ENCODE measurements at regions not wholly inside any gene's neighbourhood (a gene's known extent, or its start where the extent isn't known, plus 50 kb on each side); places are given as distances from the start of the nearest gene placed in this dataset.
A peak's percentile ranks its signal among the peaks of the same experiment; 100 is the strongest.

- ATAC-seq: no peak
- TF ChIP-seq CSRNP3 (CRISPR knock-in tag; IDR thresholded peaks at IDR 0.05) (no peak), GLIS3 (CRISPR knock-in tag; IDR thresholded peaks at IDR 0.05) (no peak), ZFP30 (CRISPR knock-in tag; IDR thresholded peaks at IDR 0.05) (no peak)
Observed at GRCh38 chr22:27490080-27490479, 311.5 kb downstream of the MN1 start.

GRCh38 chr22:27491888-27492287 is 309.7 kb downstream of the MN1 start:
- TF ChIP-seq ZC3H10 (CRISPR knock-in tag; IDR thresholded peaks at IDR 0.05) (no peak), ZFP3 (CRISPR knock-in tag; IDR thresholded peaks at IDR 0.05) (peak; percentile 90)
- no peak for ATAC-seq

- no peak for ATAC-seq
- TF ChIP-seq OSR1 (CRISPR knock-in tag; IDR thresholded peaks at IDR 0.05) (no peak), ZFP3 (CRISPR knock-in tag; IDR thresholded peaks at IDR 0.05) (no peak), TOX (CRISPR knock-in tag; IDR thresholded peaks at IDR 0.05; ENCODE audit: borderline replicate concordance) (no peak), ZNF70 (CRISPR knock-in tag; IDR thresholded peaks at IDR 0.05) (no peak), ZFP30 (CRISPR knock-in tag; IDR thresholded peaks at IDR 0.05) (no peak), SNAI2 (CRISPR knock-in tag; IDR thresholded peaks at IDR 0.05) (no peak), PATZ1 (CRISPR knock-in tag; IDR thresholded peaks at IDR 0.05; ENCODE audit: borderline replicate concordance) (no peak), ZNF8 (CRISPR knock-in tag; IDR thresholded peaks at IDR 0.05) (no peak), ESRRG (CRISPR knock-in tag; IDR thresholded peaks at IDR 0.05) (no peak), CSDC2 (CRISPR knock-in tag; IDR thresholded peaks at IDR 0.05) (no peak), TSHZ2 (CRISPR knock-in tag; IDR thresholded peaks at IDR 0.05) (no peak), CSRNP3 (CRISPR knock-in tag; IDR thresholded peaks at IDR 0.05) (no peak), PPARA (CRISPR knock-in tag; IDR thresholded peaks at IDR 0.05; ENCODE audit: borderline replicate concordance) (no peak), ISL1 (CRISPR knock-in tag; IDR thresholded peaks at IDR 0.05) (no peak), ZC3H10 (CRISPR knock-in tag; IDR thresholded peaks at IDR 0.05) (no peak), BACH2 (CRISPR knock-in tag; IDR thresholded peaks at IDR 0.05; ENCODE audit: borderline replicate concordance) (no peak), CREB5 (CRISPR knock-in tag; IDR thresholded peaks at IDR 0.05; ENCODE audit: low read depth) (no peak), TCF4 (CRISPR knock-in tag; IDR thresholded peaks at IDR 0.05; ENCODE audit: borderline replicate concordance) (no peak), ZNF565 (CRISPR knock-in tag; conservative IDR thresholded peaks at IDR 0.05; ENCODE audit: low read depth) (no peak)
Observed at GRCh38 chr22:27492566-27493201, 308.9 kb downstream of the MN1 start.

- ATAC-seq: no peak
- no peak for TF ChIP-seq CREB5 (CRISPR knock-in tag; IDR thresholded peaks at IDR 0.05; ENCODE audit: low read depth)
- no peak for TF ChIP-seq ZNF565 (CRISPR knock-in tag; conservative IDR thresholded peaks at IDR 0.05; ENCODE audit: low read depth)
- no peak for TF ChIP-seq POU6F1 (CRISPR knock-in tag; IDR thresholded peaks at IDR 0.05; ENCODE audit: borderline replicate concordance, low read depth)
- TF ChIP-seq CSDC2 (CRISPR knock-in tag; IDR thresholded peaks at IDR 0.05): no peak
Observed at GRCh38 chr22:27493796-27494195, 307.8 kb downstream of the MN1 start.
